HG03159 (cell line): ENCODE measurements at regions not wholly inside any gene's neighbourhood (a gene's known extent, or its start where the extent isn't known, plus 50 kb on each side); places are given as distances from the start of the nearest gene placed in this dataset.
"Not testable (repeated sequence)": the region's sequence is repeated elsewhere in the genome, so short reads cannot be mapped to it uniquely, and the experiment has no call there.

Source experiments
- ATAC-seq: cut with Tn5 transposase; IDR thresholded peaks from one replicate; pipeline ENCODE4 v1.9.1; 2021; ENCODE audit warnings: mild to moderate bottlenecking, moderate library complexity; ENCODE audit not compliant: unreplicated experiment

GRCh38 chr2:39998617-39999016 is 219.6 kb upstream of the THUMPD2 start:
- no peak for ATAC-seq

- ATAC-seq, result no peak
These were observed 217.6 kb upstream of the THUMPD2 start for GRCh38 chr2:39996653-39997080.

DNA sequence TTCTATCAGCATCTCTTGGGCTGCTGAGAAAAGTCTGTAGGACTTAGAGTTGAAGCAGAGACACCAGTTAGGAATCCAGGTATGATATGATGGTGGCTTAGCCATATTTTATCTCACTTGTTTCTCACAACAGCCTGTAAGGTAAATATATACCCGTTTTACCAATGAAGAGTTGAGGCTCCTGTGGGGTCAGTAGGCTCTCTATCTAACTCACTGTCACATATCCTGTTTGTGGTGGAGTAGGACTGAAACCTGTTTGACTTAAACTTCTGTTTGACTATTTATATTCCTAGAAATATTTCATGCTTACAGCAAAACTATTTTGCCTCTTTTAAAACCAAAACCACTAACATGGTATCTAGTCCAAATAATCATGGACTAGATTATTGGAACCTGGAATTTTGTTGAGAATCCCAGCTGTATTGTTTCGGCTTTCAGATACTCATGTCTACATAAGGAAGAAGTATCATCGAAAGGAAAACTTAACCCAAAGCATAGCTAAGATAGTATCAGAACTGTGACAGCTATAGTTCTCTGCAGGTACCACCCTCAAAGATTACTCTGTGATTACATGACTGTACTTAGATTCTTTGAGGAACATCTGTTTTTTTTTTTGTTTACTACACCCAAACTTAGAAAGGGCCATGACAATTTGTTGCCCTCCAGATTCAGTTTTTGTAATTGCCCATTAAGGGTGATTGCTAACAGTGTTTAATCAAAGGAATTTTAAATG is 216.1 kb upstream of the THUMPD2 start:
- ATAC-seq, result no peak

DNA sequence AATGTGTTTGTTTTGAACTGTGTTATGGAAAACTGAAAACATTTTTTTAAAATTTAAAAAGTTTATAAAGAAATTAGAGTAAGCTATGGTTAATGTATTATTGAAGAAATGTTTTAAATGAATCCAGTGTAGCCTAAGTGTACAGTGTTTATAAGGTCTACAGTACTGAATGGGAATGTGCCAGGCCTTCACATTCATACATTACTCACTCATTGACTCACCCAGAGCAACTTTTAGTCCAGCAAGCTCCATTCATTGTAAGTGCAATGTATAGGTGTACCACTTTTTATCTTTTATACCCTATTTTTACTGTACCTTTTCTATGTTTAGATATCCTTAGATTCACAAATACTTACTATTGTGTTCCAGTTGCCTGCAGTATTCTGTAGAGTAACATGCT is 215.1 kb upstream of the THUMPD2 start:
- ATAC-seq, result no peak

DNA sequence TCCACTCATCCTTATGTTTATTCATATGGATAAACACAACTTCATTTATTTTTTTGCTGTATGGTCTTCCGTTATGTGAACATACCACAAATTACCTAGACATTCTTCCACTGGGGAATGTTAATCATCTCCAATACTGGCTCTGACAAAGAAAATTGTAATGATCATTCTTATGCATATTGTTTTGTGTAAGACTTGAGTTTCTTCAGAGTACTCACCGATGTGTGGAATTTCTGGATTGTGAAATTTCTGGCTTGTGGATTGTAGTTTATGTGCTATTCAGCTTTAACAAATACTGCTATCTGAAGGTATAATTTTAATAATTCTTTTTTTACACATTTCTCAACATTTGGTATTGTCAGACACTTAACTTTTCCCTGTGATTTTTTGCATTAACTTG is 212.2 kb upstream of the THUMPD2 start:
- no peak for ATAC-seq

DNA sequence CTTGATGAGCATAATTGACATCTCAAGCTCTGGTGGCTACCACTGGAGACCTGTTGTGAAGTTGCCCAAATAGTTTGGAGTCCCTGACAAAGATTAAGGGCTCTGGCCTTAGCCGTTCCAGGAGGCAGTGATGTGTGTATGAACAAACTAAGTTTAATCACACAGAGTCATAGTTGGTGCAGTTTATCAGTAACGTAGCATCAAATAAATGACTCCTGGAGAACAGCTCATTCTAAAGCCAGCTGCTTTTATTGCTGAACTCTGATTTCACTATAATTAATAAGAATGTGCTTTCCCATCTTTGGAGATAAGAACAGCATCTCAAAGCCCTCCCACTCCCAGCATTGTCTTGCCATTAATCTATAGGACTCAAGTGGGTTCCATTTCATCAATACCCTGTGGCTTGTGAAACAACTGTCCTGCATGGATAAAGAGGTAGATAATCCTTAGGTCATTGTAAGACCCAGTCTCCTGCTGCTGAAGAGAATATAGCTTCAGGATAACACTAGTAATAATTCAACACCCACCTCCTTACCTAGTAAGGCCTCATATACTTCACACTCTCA is 211.4 kb upstream of the THUMPD2 start:
- no peak for ATAC-seq

DNA sequence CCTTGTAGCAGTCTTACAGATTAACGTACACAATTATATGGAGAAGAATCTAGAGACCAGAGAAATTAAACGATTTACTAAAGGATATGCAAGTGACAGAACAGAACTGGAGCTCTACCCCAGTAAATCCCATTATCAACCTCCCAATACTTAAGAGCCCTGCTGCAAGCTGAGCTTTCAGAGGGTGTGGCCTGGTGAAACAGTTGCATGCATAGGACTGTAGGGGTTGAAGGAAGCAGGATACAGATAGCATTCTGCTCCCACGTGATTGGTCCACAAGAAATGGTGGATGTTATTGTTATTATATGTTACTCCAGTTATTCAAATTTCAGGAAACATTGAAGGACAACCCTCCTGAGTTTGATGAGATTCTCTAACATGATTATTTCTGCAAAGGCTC is 210.8 kb upstream of the THUMPD2 start:
- no peak for ATAC-seq

DNA sequence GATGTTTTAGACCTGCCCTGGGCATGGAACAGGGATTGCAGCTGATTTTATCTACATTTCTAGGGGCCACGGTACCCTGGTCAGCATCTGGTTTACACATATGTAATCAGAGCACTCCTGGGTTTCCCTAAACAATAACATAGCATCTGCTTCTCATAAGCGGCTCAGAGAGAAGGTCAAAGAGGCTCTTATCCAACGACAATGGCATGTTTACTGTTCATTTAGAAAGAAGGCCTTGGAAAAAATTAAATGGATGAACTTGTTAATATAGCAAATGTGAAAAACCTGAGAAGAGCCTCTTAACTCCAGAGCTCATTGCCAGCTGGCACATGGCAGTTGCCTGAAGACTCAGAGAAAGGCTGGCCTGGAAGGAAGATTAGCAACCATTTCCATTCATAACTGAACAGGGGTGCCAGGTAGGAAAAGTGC is 202.8 kb upstream of the THUMPD2 start:
- no peak for ATAC-seq

DNA sequence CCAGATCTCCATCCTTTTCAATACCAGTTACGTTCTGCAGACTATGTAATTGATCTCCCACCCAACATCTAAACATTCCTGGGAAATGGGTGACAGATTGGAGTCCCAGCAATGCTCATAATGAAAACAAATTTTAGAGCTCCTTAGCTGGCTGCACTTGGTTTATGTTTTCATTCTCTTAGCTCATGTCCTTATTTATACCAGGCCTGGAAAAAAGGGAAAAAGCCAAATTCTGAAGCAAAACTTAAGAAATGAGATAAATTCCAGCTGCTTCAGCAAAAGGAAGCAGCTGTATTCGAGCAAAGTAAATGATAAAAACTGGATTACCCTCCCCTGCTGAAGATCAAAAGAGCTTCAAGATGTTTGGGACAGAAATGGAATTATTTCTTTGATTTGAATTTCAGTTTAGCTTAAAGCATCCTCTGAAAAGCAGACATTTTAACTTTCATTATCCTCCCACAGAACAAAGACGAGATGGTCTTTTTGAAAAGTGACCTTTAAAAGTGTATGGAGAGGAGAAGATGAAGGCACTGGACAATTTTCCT is 196.5 kb upstream of the THUMPD2 start:
- no peak for ATAC-seq

- no peak for ATAC-seq
These were observed 189.0 kb upstream of the THUMPD2 start for GRCh38 chr2:39968037-39968436.

- not testable (repeated sequence) for ATAC-seq
These were observed 181.6 kb upstream of the THUMPD2 start for GRCh38 chr2:39960681-39961080.

DNA sequence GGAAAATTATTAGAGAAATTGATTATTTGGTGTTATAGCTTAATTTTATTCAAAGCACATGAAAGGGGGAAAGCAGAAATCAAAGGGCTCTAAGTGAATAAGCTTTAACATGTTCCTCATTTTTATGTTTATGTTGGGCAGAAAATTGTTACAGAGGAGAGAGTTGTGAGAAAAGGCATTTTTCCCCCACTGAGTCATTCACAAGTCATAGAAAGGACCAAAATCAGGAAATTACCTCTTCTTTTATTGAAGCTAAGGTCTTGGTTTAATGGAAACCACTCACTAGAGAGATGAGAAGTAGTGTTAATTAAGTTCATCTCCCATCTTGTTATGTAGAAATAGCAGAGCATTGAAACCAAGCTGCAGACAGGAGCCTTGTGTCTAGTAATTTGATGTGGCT is 175.3 kb upstream of the THUMPD2 start:
- ATAC-seq, result no peak

GRCh38 chr2:39949131-39949530 is 170.1 kb upstream of the THUMPD2 start:
- no peak for ATAC-seq

DNA sequence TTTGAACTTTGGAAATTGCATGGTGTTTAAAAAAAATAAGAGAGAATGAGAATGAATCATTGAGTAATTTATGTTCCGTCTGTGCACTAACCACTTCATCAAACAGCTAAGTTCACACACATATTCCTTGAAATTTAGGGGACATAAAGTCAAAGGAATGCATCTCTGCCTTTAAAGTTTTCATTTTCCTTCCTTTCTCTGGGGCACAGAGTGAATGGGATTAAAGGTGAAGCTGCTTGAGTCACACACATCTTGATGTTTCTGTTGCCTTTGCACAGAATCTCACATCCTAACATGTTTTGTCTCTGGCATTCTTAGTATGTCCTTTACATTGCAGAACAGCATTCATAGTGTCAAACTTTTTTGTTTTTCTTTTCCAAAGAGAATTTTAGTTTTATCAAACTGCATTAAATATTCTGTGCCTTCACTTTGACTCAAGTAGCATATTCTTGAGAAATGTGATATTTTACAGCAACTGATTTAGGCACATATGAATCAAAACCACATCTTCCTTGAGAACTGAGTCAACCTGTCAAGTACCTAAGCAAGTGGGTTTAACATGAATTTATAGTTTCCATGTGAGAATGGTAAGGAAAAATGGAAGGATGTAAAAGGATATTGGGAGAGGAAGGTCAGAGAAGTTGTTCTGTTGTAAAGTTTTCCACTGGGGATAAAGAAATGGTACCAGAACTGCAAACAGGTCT is 169.1 kb upstream of the THUMPD2 start:
- no peak for ATAC-seq

DNA sequence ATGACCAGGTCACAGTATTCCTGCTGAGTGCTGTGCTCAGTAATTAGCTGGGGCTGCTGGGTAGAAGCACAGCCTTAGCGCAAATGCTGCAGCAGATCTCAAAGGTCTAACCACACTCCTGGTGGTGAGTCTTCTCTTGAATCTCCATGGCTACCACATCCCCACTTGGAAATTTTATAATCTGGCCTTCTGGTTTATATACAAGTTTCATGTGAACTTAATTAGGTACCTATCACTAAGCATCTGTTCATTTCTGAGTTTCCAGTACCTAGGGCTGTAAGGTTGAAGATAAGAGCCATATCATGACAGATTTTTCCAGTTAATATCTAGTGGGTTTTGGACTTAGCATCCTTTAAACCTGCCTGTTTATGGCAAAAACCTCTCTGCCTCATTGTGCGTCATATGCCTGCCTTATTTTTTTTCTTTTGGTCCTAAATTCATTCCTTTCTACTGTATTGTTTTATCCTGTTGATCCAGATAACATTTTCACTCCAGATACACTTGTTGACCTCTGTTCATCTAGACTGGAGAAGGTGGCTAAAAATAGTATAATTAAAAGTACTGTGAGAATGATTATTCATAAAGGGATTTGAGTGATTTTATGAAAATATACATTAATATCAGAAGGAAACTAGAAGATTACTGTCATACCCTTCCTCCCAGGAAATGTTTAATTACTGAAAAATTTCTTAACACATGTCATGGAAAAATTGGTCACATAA is 168.4 kb upstream of the THUMPD2 start:
- ATAC-seq, result no peak

DNA sequence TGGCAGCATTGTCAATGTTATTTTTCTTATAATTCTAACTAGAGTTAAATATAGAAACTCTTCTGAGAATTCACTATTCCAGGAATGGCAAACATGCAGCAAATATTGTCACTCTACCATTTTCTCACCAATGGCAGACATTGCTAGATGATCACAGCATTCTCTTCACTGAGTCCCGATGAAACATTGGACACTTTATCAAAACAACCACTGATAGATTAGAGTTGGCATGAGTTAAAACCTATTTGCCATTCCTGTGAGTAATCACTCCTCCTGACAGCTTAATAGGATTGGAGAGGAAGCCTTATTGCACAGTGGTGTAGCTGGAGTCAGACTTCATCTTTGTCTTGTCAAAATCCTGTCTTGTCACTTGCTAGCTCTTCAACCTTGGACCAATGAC is 163.9 kb upstream of the THUMPD2 start:
- ATAC-seq, result no peak

DNA sequence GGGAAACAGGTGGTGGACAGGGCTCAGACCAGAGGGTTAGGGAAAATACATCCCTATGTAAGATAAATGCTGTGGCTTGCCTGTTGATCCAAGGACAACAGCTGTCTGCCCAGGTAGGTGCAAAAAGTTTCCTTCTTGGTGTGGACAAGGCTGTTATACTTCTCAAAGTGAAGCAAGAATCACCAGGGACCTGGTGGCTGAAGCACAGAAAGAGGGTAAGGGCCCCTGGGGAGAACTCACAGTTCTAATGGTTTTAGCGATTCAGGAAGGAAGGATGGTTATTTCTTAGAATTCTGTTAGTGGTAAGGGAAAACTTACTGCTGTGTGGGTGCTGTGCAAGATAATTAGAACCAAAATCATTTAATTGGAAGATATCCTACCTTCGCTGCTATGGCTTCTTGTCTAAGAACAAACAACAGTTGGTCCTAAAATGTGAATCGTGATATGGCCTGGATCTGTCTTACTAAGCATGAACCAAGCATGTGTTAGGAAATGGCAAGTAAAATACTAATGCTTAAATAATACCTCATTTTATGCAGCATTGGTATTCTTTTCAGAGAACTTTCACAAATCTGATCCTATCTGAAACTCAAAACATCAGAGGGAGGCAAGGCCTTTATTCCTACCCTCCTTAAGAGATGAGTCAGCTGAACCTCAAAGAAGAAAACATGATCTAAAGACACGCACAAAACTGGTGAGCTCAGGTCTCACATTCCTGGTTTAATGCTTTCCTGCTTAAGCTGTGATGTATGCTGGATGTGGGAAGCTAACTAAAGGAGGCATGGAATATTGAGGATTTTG is 159.2 kb upstream of the THUMPD2 start:
- ATAC-seq, result no peak

DNA sequence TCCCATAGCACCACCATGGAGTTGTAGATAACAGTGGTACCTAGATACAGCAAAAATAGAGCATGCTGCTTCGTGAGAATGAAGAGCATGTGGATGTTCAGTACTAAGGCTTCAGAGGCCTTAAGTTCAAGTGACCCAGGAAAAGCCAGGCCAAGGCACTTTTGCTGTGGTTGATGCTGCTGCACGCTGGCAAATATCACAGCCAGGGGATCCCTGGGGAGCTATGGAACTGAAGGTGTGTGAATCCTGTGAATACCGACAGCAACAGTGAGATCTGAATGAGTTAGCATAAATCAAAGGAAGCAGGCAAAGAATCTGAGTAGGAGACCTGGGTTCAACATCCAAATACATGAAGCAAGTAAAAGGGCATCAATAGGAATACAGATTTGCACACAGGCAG is 158.6 kb upstream of the THUMPD2 start:
- no peak for ATAC-seq

GRCh38 chr2:39934851-39935250 is 155.8 kb upstream of the THUMPD2 start:
- no peak for ATAC-seq

GRCh38 chr2:39933196-39933595 is 154.1 kb upstream of the THUMPD2 start:
- ATAC-seq, result no peak
